ENCODE measurements at regions not wholly inside any gene's neighbourhood (a gene's known extent, or its start where the extent isn't known, plus 50 kb on each side); places are given as distances from the start of the nearest gene placed in this dataset.
"Not testable (repeated sequence)": the region's sequence is repeated elsewhere in the genome, so short reads cannot be mapped to it uniquely, and the experiment has no call there.

DNA sequence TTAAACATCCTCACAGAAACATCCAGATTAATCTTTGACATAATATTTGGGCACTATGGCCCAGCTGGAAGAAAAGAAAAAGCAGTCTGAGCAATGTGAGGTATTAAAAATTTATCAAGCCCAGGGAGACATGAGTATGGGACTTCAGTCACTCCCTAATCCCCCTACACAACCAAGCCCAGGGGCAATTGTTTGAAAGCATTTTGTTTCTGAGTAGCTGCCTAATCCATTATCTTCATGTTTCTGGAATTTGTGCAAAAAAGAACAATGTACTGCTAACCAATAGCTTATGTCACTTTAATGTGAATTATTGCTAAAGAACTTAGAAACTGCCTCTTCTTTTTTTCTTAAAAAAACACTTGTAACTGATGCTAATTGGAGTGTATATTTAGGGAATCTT, 360.7 kb downstream of the TEX13C start:
- H3K27ac ChIP-seq: no peak overlapping the region
- no peak overlapping the region for H3K4me3 ChIP-seq
- no peak for DNase-seq
- no peaks in the 10 kb centered on the region for H3K4me1 ChIP-seq
- no peak for TF ChIP-seq POLR2AphosphoS5 (IDR thresholded peaks at IDR 0.05)
- no peak for TF ChIP-seq POLR2A (IDR thresholded peaks at IDR 0.05)
- TF ChIP-seq, protein P1, sequence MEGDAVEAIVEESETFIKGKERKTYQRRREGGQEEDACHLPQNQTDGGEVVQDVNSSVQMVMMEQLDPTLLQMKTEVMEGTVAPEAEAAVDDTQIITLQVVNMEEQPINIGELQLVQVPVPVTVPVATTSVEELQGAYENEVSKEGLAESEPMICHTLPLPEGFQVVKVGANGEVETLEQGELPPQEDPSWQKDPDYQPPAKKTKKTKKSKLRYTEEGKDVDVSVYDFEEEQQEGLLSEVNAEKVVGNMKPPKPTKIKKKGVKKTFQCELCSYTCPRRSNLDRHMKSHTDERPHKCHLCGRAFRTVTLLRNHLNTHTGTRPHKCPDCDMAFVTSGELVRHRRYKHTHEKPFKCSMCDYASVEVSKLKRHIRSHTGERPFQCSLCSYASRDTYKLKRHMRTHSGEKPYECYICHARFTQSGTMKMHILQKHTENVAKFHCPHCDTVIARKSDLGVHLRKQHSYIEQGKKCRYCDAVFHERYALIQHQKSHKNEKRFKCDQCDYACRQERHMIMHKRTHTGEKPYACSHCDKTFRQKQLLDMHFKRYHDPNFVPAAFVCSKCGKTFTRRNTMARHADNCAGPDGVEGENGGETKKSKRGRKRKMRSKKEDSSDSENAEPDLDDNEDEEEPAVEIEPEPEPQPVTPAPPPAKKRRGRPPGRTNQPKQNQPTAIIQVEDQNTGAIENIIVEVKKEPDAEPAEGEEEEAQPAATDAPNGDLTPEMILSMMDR (IDR thresholded peaks at IDR 0.05 in 8 of 11, conservative IDR thresholded peaks at IDR 0.05 in 3 of 11): no peak
- no peaks in the 10 kb centered on the region for H3K27me3 ChIP-seq (replicated peaks in 1 of 7)
- no peaks in the 10 kb centered on the region for H3K36me3 ChIP-seq
- intact Hi-C loops (cut with DNase I; ENCODE audit: low total_unique reads): no loop called here
- H3K9me3 ChIP-seq: peaks cover 0 to 13% (median 0%) of the 10 kb centered on the region in 8 donors

DNA sequence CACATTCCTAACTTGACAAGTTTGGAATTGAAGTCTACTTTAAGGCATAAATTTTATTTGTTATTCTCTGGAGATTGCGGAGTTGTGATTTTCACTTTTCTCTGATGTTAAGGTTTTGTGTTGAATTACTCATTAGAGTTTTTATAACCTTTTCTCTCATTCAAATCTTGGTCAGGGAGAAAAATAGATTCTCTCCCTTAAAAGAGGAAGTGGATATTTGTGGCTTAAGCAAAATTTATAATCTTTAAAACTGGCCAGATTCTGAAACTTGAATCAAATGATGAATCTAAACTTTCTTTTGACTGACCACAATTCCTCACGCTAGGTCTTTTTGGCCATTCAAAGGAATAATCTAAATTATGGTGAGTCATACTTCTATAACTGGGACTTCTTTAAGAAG, 361.4 kb downstream of the TEX13C start:
- Histone ChIP-seq H3K4me3 (no peak overlapping the region), H3K4me1 (no peaks in the 10 kb centered on the region), H3K27me3 (replicated peaks in 1 of 7) (no peaks in the 10 kb centered on the region), H3K9me3 (peaks cover 0 to 11% (median 0%) of the 10 kb centered on the region in 8 donors), H3K36me3 (no peaks in the 10 kb centered on the region), H3K27ac (no peak overlapping the region)
- no peak for TF ChIP-seq POLR2AphosphoS5 (IDR thresholded peaks at IDR 0.05)
- TF ChIP-seq, protein P1 (IDR thresholded peaks at IDR 0.05 in 8 of 11, conservative IDR thresholded peaks at IDR 0.05 in 3 of 11): no peak
- TF ChIP-seq POLR2A (IDR thresholded peaks at IDR 0.05): no peak
- no peak for DNase-seq
- 64 to 77% (median 74%) methylated on average over 2 of the region's 2 CpGs for WGBS, 5 donors
- intact Hi-C loops (cut with DNase I; ENCODE audit: low total_unique reads): no loop called here

DNA sequence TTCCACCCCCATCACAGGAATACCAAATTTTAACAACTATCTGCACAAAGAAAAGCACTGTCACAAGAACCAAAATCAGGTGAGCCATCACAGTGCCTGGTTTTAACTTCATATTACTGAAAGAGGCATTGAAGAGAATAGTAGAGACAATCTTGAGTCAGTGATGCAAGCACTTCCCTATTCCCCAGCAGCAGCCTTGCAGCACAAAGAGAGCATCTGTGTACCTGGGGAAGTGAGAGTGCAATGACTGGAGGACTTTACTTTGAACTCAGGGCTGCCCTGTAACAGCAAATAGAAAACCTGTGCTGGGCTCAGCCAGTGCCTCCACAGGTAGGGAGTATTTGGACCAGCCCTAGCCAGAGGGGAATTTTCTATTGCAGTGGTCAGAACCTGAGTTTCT, 361.8 kb downstream of the TEX13C start:
- no peaks in the 10 kb centered on the region for H3K4me1 ChIP-seq
- TF ChIP-seq, protein P1 (IDR thresholded peaks at IDR 0.05 in 8 of 11, conservative IDR thresholded peaks at IDR 0.05 in 3 of 11): no peak
- TF ChIP-seq POLR2AphosphoS5 (IDR thresholded peaks at IDR 0.05): no peak
- no peak for TF ChIP-seq POLR2A (IDR thresholded peaks at IDR 0.05)
- no peak for DNase-seq

DNA sequence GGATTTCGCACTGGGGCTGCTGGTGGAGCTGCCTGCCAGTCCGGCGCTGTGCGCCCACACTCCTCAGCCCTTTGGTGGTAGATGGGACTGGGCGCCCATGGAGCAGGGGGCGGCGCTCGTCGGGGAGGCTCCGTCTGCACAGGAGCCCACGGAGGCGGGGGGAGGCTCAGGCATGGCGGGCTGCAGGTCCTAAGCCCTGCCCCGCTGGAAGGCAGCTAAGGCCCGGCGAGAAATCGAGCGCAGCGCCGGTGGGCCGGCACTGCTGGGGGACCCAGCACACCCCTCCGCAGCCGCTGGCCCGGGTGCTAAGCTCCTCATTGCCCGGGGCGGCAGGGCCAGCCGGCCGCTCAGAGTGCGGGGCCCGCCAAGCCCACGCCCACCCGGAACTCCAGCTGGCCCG, 370.9 kb downstream of the TEX13C start:
- WGBS, 5 donors: 74 to 98% (median 92%) methylated on average over 5 to 33 of the region's 33 CpGs
- intact Hi-C loops (cut with DNase I; ENCODE audit: low total_unique reads); H3K27me3 ChIP-seq (replicated peaks in 1 of 7); H3K27ac ChIP-seq; H3K4me1 ChIP-seq; H3K4me3 ChIP-seq; H3K36me3 ChIP-seq; H3K9me3 ChIP-seq: not testable (repeated sequence)
- peak; percentile 61 for DNase-seq

More for the DNA sequence above, 361.8 kb downstream of the TEX13C start:
- H3K27me3 ChIP-seq (replicated peaks in 1 of 7): no peaks in the 10 kb centered on the region
- H3K36me3 ChIP-seq: no peaks in the 10 kb centered on the region
- intact Hi-C loops (cut with DNase I; ENCODE audit: low total_unique reads): no loop called here
- no peak overlapping the region for H3K27ac ChIP-seq
- H3K4me3 ChIP-seq: no peak overlapping the region
- H3K9me3 ChIP-seq: peaks cover 0 to 7% (median 0%) of the 10 kb centered on the region in 8 donors

DNA sequence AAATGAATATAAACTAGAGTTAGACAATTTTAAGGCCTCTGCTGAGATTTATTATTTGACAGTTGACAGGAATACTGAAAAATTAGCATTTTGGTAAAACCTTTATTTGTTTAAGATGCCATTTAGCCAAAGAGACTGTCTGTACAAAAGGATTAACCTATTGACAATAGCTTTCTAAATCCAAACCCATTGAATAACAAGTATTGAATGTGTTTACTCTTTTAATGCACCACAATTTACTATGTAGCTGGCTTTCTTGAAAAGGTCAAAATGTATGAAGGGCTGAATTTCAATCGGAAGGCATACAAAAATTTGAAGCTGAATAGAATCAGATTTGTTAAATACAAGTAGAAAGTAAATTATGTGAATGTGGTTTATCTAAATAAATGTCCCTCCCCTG, 374.5 kb downstream of the TEX13C start:
- Histone ChIP-seq H3K9me3 (peaks cover 0 to 3% (median 0%) of the 10 kb centered on the region in 8 donors), H3K36me3 (no peaks in the 10 kb centered on the region), H3K27ac (no peak overlapping the region), H3K4me3 (no peak overlapping the region), H3K4me1 (no peaks in the 10 kb centered on the region), H3K27me3 (replicated peaks in 1 of 7) (no peaks in the 10 kb centered on the region)
- WGBS, 5 donors: 84 to 100% (median 90%) methylated on average over 1 of the region's 1 CpG
- no peak for DNase-seq
- no peak for TF ChIP-seq POLR2A (IDR thresholded peaks at IDR 0.05)
- TF ChIP-seq, protein P1 (IDR thresholded peaks at IDR 0.05 in 8 of 11, conservative IDR thresholded peaks at IDR 0.05 in 3 of 11): no peak
- no peak for TF ChIP-seq POLR2AphosphoS5 (IDR thresholded peaks at IDR 0.05)
- intact Hi-C loops (cut with DNase I; ENCODE audit: low total_unique reads): no loop called here

Data from spleen (tissue), 11 donors.